CD4-positive, alpha-beta T cell treated with Interleukin-21 for 1 hour (primary cell): ENCODE measurements at regions not wholly inside any gene's neighbourhood (a gene's known extent, or its start where the extent isn't known, plus 50 kb on each side); places are given as distances from the start of the nearest gene placed in this dataset.
"Not testable (repeated sequence)": the region's sequence is repeated elsewhere in the genome, so short reads cannot be mapped to it uniquely, and the experiment has no call there.

Source experiments
- DNase-seq: peaks from one replicate; pipeline ENCODE4 v3.0.0-alpha.2; 2020

DNA sequence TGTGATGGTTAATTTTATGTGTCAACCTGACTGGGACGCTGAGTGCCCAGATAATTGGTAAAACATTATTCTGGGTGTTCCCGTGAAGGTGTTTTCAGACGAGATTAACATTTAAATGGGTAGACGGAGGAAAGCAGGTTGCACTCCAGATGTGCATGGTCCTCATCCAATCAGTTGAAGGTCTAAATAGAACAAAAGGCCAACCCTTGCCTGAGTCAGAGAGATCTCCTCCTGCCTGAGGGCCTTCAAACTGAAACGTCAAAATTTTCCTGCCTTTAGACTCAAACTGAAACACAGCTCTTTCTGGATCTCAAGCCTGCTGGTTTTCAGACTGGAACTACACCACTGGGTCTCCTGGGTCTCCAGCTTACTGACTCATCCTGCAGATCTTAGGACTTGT, 73.5 kb downstream of the NPIPA8 start:
- DNase-seq, result not testable (repeated sequence)

DNA sequence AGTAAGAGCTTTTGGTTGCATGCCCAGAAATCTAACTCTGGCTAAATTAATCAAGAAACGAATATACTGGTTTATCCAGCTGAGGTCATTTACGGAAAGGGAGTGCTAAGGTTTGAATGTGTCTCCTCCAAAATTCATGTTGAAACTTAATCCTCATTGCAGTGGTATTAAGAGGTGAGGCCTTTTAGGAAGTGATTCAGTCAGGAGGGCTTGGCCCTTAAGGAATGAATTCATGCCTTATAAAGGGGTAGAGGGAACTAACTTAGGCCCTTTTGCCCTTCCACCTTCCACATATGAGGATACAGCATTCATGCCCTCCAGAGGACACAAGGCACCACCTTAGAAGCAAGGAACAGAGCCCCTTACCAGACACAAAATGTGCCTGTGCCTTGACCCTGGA, 74.7 kb downstream of the NPIPA8 start:
- DNase-seq, result not testable (repeated sequence)

DNA sequence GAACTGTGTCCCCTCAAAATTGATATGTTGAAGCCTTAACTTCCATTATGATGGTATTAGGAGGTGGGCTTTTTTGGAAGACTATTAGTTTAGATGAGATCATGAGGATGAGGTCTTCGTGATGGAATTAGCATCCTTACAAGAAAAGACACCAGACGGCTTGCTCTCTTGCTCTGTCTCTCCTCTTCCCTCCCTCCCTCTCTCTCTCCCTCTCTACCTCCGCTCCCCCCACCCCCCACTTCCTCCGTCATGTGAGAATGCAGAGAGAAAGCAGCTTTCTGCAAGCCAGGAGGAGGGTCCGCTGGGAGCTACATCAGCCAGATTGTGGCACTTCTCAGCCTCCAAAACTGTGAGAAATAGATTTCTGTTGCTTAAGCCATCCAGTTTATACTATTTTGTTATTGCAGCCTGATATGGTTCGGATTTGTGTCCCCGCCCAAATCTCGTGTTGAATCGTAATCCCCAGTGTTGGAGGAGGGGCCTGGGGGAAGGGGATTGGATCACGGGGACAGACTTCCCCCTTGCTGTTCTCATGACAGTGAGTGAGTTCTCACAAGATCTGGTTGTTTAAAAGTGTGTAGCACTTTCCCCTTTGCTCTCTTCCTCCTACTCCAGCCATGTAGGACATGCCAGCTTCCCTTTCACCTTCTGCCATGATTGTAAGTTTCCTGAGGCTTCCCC, 76.9 kb downstream of the NPIPA8 start:
- DNase-seq, result not testable (repeated sequence)

DNA sequence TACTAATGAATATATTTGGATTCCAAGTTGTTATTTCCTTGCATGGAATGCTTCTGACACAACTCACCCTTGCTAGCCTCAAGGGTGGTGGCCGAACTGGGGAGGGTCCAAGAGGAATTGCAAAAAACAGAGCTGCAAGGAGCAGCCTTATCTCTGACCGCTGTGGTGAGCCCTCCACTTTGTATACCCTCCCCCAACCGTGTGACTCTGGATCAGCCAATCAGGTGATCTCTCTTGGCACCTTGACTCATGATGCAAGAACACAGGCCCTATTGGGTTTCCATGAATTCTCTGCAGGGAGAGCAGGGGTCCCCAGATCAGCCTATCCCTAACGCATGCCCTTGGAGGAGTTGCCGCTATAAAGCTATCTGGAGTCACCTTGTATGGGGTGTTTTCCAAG, 83.6 kb downstream of the NPIPA8 start:
- not testable (repeated sequence) for DNase-seq

DNA sequence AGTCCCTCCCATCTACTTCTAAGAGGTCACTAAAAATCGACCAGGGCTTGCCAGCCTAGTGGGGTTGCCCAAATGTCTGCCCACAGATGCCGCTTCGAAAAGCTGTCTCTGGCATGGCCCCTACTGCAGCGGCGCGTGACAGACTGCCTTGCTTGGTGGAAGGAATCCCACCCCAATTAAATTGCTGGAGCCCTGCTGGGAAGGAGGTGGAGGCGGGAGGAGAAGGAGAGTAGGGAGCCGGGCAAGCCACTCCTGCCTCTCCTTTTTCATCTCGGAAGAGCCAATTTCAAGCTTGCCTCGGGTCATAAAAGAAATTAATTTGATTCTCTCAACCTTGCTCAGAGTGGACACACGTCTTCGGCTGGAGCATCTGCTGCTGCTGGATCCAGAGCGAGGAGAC, 106.0 kb downstream of the NPIPA8 start:
- not testable (repeated sequence) for DNase-seq

DNA sequence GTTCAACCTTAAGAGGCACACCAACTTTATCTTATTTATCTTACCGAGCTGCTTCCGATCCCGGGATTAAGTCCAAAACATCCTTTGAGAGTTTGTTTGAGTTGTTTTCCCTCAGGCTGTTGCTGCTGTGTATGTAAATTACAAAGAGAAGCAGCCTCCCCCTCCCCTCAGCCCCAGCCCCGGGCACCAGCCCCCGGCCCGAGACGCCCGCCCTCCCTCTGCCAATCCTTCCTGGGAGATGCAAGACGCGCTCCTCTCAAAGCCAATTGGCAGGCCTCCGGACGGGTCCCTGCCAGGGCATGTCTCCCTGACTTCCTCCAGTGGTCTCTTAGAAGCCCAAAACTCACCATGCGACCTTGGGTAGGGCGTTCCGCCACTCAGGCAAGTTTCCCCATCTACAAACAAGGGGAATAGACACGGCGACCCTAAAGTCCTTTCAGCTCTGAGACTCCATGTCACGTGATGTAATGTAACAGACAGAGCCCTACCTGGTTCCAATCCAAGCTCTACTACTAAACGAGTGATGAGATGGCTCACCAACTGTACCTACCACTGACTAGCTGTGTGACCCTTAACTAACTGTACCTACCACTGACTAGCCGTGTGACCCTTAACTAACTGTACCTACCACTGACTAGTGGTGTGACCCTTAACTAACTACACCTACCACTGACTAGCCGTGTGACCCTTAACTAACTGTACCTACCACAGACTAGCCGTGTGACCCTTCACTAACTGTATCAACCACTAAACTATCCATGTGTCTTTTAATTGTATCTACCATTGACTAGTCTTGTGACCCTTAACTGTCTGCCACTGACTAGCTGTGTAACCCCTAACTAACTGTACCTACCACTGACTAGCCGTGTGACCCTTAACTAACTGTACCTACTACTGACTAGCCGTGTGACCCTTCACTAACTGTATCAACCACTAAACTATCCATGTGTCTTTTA, 114.2 kb downstream of the NPIPA8 start:
- not testable (repeated sequence) for DNase-seq

DNA sequence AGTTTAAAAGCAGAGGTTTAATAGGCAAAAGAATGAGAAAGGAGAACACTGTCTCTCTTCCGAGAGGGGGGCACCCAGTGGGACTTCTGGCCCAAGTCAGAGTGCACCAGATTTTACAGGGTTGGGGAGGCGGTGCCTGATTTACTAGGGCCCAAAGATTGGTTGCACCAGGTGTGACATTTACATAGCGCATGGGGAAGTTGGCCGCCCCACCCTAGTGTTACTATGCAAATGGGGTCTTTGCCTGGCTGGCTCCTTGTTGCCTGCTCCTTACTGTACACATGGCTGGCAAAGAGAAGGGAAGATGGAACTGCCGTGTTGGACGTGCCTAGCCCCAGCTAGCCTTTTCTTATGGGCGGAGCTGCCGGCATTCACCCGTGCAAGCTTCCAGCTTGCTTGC, 118.8 kb downstream of the NPIPA8 start:
- not testable (repeated sequence) for DNase-seq

DNA sequence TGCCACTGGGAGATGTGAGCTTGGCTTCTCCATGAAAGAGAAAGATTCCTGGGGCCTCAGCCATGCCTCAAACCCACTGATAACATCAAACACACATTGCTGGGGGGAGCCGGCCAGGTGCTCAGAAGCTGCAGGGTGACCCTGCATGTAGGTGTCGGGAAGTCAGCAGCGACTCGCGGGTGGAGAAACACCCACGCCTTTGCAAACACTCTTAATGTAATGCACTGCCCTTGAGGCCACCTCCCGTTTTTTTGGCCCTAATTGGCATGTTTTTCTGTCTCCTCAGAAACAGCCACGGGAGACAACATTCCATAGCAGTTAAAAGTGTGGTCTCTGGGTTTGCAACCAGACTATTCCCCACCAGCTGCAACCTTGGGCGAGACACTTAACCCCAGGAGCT, 119.7 kb downstream of the NPIPA8 start:
- DNase-seq, result not testable (repeated sequence)

DNA sequence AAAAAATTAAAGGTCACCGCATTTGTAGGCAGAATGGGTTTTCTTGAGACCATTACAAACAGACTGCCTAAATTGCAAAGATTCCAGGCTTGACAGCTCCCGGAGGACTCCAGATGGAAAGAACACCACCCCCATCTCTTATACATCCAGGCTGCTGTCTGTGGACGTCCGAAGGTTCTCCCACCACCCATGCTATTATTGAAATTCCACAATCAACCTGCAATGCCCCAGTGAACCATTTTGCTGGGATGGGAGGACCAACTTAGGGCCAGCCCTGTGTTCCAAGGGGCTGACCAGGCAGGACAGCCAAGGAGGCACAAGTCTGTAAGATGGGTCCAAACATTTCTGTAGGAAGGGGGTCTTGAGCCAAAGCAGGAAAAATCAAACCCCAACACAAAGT, 122.7 kb downstream of the NPIPA8 start:
- DNase-seq, result not testable (repeated sequence)

DNA sequence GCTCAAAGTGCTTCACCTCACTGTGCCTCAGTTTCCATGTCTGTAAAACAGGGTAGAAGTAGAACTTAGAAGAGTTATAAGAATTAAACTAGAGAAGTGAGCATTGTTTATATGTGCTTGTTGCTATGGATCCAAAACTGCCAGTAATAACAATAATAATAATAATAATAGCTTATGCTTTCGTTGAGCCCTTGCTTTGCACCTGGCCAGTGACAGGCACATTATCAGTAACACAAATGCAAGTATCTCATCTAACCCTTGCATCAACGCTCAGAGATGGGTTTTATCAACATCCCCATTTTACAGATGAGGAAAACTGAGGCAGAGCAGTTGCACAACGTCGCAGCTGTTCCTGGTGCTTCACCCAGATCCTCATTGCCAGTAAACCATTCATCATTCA, 125.0 kb downstream of the NPIPA8 start:
- not testable (repeated sequence) for DNase-seq

DNA sequence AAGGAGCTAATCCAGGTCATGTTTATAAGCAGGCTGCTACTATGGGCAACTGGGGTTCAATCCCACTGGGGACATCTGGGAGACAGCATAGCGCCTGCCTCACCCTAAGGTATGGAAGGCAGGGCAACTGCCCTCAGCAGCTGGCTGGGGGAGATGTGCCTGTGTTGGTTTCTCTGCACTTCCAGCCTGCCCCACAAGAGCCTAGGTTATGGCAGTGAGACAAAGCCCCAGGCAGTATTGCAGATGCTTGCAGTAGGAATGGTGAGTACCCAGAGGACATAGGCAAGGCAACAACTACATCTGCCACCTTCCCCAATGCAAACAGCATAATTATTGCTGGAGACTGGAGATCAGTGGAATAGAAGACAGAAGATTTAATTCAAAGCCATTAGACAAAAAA, 131.8 kb downstream of the NPIPA8 start:
- DNase-seq, result not testable (repeated sequence)

DNA sequence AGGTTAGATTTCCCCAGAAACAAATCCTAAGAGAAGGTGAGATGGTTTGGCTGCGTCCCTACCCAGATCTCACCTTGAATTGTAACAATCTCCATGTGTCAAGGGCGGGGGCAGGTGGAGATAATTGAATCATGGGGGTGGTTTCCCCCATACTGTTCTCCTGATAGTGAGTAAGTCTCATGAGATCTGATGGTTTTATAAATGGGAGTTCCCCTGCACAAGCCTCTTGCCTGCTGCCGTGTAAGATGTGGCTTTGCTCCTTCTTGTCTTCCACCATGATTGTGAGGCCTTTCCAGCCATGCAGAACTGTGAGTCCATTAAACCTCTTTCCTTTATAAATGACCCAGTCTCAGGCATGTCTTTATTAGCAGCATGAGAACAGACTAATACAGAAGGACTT, 132.2 kb downstream of the NPIPA8 start:
- not testable (repeated sequence) for DNase-seq

DNA sequence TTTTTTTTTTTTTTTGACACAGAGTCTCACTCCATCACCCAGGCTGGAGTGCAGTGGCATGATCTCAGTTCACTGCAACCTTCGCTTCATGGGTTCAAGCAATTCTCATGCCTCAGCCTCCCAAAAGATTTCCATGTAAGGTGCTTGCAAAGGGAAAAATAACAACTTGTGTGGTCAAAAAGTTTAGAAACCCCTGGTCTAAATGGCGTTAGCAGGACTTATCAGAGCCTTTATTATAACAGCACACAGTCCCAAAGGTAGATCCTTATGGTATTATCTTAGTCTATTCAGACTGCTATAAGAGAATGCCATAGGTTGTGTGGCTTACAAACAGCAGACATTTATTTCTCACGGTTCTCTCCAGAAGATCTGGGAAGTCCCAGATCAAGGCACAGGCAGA, 135.0 kb downstream of the NPIPA8 start:
- not testable (repeated sequence) for DNase-seq

DNA sequence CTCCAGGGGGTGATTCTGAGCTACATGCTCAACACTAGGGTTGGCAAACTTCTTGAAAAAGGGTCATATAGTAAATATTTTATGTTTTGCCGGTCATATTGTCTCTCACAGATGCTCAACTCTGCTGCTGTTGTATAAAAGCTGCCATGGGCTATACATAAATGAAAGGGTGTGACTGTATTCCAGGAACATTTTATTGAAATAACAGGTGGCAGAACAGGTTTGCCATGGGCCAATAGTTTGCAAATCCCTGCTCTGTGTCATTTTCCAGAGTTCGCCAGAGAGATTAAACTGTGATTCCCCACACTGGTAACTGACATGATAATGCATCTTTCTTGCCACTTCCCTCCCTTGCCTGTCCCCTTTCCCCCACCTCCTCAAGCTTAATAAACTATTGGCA, 144.1 kb downstream of the NPIPA8 start:
- not testable (repeated sequence) for DNase-seq

DNA sequence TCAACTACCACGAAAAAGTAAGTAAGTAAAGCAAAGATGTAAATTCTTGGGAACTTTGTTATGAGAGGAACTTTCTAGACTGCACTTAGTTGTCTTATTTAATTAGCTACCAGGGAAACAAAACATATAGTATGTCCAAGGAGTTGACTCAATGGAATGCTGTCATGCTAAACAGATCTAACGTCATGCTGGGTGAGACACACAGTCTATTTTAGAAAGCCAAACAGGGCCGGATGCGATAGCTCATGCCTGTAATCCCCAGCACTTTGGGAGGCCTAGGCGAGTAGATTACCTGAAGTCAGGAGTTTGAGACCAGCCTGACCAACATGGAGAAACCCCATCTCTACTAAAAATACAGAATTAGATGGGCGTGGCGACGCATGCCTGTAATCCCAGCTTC, 146.4 kb downstream of the NPIPA8 start:
- not testable (repeated sequence) for DNase-seq

DNA sequence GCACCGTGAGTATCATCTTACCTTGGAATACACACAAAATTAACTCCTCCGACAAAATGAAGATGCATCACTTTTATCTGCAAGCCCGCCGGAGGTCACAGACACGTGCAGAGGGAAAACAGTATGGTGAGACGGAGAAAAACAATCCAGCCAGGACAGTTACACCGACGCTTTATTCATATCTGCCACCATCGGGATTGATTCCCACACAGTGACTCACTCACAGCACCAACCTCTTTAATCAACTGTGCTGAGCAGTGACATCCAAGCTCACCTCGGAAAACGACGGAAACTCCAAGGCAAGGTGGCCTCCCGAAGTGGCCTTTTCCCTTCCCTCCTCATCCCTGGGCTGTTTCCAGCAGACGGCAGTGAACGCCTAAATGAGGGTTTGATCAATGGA, 151.8 kb downstream of the NPIPA8 start:
- DNase-seq, result not testable (repeated sequence)

DNA sequence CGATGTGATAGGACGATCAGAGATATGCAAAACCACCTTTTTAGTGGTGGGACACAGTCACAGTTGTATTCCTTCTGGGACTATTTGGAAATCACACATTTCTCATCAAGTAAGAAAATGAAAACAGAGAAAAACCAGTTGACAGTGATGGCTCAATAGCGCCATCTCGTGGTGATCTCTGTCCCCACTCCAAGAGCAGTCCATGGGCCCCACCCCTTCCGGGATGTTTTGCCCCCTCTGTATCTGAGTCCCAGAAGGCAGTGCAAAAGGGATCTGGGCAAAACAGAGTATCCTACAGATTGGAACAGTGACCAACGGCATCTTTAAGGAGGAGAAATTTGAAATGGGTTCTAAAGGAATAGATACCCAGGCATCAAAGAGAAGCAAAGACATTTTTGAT, 155.5 kb downstream of the NPIPA8 start:
- not testable (repeated sequence) for DNase-seq

DNA sequence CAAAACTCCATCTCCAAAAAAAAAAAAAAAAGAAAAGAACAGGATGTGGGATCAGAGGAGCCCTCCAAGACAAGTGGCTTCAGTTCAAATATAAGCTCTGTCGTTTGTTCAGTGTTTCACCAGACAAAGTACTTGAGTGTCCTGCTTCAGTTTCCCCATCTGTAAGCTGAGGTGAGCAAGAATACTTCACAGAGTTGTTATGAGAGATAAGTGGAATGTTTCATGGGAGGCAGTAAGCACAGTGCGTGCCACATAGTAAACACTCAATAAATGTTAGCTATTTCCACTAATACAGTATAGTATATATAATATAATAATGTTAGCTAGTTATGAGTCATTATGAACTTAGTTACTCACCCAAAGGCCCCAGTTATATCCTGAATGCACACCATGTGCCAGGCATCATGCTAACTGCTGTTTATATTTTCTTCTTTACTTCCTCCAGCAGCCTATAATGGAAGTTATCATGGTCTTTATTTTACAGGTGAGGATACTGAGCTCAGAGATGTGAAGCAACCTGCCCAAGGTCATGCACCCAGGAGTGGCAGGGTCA, 162.5 kb downstream of the NPIPA8 start:
- not testable (repeated sequence) for DNase-seq

DNA sequence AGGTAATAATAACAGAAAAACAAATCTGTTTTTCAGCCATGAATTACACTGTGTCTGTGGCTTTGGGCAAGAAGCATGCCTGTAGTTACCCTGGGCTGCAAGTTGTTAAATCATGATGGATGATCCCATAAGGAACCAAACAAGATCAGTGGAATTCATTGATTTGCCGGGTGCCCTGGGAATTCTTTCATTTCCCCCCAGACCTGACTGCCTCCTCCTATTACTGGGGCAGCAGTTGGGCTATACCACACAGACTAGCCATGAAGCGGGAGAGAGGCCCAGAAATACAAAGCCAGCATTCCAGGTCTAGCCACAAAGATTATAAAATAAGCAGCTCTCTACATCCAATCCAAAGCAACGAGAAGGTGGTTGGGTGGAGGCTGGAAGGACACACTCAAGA, 174.2 kb downstream of the NPIPA8 start:
- DNase-seq, result not testable (repeated sequence)

DNA sequence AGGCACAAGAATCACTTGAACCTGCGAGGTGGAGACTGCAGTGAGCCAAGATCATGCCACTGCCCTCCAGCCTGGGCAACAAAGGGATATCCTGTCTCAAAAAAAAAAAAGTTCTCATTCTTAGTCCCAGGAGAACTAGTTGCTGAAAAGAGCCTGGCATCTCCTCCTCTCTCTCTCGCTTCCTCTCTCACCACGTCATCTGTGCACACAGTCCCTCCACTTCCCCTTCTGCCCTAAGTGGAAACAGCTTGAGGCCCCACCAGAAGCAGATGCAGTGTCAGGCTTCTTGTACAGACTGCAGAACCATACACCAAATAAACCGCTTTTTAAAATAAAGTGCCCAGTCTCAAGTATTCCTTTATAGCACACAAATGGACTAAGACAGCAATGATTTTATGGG, 175.3 kb downstream of the NPIPA8 start:
- not testable (repeated sequence) for DNase-seq

DNA sequence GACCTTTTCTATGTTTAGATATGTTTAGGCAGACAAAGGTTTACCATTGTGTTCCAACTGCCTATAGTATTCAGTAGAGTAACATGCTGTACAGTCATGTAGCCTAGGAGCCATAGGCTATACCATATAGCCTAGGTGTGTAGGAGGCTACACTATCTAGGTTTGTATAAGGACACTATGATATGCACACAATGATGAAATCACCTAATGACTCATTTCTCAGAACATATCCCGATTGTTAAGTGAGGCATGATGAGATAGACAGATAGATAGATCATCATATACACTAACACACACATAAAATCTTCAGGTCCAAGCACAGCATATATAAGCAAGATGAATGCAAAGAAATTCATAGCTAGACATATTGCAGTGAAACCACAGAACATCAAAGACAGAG, 177.4 kb downstream of the NPIPA8 start:
- not testable (repeated sequence) for DNase-seq

DNA sequence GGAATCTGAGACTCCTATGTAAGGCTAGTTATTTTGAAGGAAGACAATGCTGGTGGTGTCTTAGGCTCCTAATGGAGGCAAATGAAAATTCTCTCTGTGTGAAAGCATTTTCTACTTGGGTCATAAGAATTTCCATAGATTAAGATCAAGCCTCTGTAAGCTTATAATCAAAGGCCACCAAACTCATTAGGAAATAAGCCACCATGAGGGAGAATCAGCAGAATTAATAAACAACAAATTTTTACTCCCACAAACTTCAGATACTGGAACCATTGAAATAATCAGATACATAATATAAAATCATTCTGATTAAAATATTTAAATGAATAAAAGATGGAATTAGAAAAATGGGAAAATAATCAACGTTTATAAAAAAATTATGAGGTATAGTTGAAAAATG, 178.7 kb downstream of the NPIPA8 start:
- DNase-seq, result not testable (repeated sequence)

DNA sequence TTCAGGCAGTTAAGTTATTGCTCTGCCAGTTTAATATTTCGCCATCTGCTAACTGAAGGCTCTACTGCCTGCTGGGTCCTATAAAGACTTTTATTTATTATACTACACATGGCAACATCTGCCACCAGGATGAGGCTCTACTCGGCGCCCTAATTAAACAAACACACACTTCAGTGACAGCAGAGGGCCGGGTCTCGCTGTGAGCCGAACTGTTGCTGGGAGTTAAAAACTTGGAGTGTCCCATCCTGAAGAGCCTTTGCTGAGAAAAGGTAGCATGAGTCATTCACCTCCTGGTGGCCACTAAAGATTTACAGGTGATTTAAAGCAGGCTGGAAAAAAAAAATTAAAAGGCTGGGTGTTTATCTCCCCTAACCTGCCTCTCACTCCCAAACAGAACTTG, 183.7 kb downstream of the NPIPA8 start:
- DNase-seq, result not testable (repeated sequence)

DNA sequence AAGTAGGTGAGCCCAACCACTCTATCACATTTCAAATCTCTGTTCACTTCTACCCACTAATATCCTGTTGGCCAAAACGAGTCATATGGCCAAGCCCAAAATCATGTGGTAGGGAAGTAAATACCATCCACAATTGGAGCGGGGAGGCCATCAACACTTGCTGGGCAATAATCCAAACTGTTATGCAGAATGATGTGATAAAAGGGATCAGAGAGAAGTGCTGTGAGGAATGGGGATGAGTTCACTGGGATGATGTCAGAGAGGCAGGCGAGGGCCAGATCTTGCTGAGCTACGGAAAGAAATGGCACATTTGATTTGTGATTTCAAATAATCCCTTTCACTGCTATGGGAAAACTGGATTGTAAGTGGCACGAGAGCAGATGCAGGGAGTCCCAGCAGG, 188.4 kb downstream of the NPIPA8 start:
- not testable (repeated sequence) for DNase-seq
